ENCODE measurements at regions not wholly inside any gene's neighbourhood (a gene's known extent, or its start where the extent isn't known, plus 50 kb on each side); places are given as distances from the start of the nearest gene placed in this dataset.

GRCh38 chr3:139101396-139101795 lies 56.7 kb upstream of the PRR23C start:
- 73% methylated on average over 2 of the region's 2 CpGs; no CpG with 5 or more reads in 1 of the 2 donors for whole genome bisulfite sequencing, 2 donors
- intact Hi-C loops (cut with DNase I) = no loop called here
- no peak for DNase-seq

GRCh38 chr3:139103484-139103883 lies 58.8 kb upstream of the PRR23C start:
- Histone ChIP-seq H3K9me3 (no peaks in the 10 kb centered on the region), H3K27ac (no peak overlapping the region), H3K27me3 (peaks cover 0 to 4% (median 0%) of the 10 kb centered on the region in 4 donors), H3K36me3 (no peaks in the 10 kb centered on the region), H3K4me1 (no peaks in the 10 kb centered on the region), H3K4me3 (no peak overlapping the region)
- TF ChIP-seq POLR2A (IDR thresholded peaks at IDR 0.05) = no peak
- TF ChIP-seq CTCF (IDR thresholded peaks at IDR 0.05) = no peak
- intact Hi-C loops (cut with DNase I) = no loop called here
- no peak for DNase-seq
- 65 to 81% methylated on average over 4 of the region's 4 CpGs for WGBS, 2 donors

More at GRCh38 chr3:139101396-139101795, 56.7 kb upstream of the PRR23C start:
- Histone ChIP-seq H3K9me3 (no peaks in the 10 kb centered on the region), H3K27me3 (peaks cover 0 to 4% (median 0%) of the 10 kb centered on the region in 4 donors), H3K4me3 (no peak overlapping the region), H3K4me1 (no peaks in the 10 kb centered on the region), H3K36me3 (no peaks in the 10 kb centered on the region), H3K27ac (no peak overlapping the region)
- no peak for TF ChIP-seq CTCF (IDR thresholded peaks at IDR 0.05)
- no peak for TF ChIP-seq POLR2A (IDR thresholded peaks at IDR 0.05)

GRCh38 chr3:139104062-139104461 lies 59.4 kb upstream of the PRR23C start:
- no peaks in the 10 kb centered on the region for H3K4me1 ChIP-seq
- H3K9me3 ChIP-seq = no peaks in the 10 kb centered on the region
- intact Hi-C loops (cut with DNase I) = no loop called here
- WGBS, 2 donors = 69 to 72% methylated on average over 2 to 5 of the region's 5 CpGs
- no peak for DNase-seq
- H3K4me3 ChIP-seq = no peak overlapping the region
- no peaks in the 10 kb centered on the region for H3K36me3 ChIP-seq
- TF ChIP-seq CTCF (IDR thresholded peaks at IDR 0.05) (no peak), POLR2A (IDR thresholded peaks at IDR 0.05) (no peak)
- H3K27me3 ChIP-seq = peaks cover 0 to 4% (median 0%) of the 10 kb centered on the region in 4 donors
- no peak overlapping the region for H3K27ac ChIP-seq

- no peak for TF ChIP-seq POLR2A (IDR thresholded peaks at IDR 0.05)
- no peak for TF ChIP-seq CTCF (IDR thresholded peaks at IDR 0.05)
- Histone ChIP-seq H3K27me3 (peaks cover 0 to 4% (median 0%) of the 10 kb centered on the region in 4 donors), H3K4me3 (no peak overlapping the region), H3K9me3 (no peaks in the 10 kb centered on the region), H3K36me3 (no peaks in the 10 kb centered on the region), H3K4me1 (peaks cover 0 to 2% (median 0%) of the 10 kb centered on the region in 3 donors), H3K27ac (no peak overlapping the region)
- 73 to 84% methylated on average over 3 to 7 of the region's 7 CpGs for WGBS, 2 donors
- DNase-seq = no peak
- intact Hi-C loops (cut with DNase I) = no loop called here
These were observed 60.5 kb upstream of the PRR23C start for GRCh38 chr3:139105154-139105702.

- Histone ChIP-seq H3K9me3 (no peaks in the 10 kb centered on the region), H3K4me1 (peaks cover 0 to 6% (median 0%) of the 10 kb centered on the region in 3 donors), H3K27ac (no peak overlapping the region), H3K36me3 (no peaks in the 10 kb centered on the region), H3K4me3 (no peak overlapping the region), H3K27me3 (peaks cover 0 to 4% (median 0%) of the 10 kb centered on the region in 4 donors)
- intact Hi-C loops (cut with DNase I) = no loop called here
- 62 to 71% methylated on average over 4 to 7 of the region's 7 CpGs for WGBS, 2 donors
- DNase-seq = no peak
- no peak for TF ChIP-seq CTCF (IDR thresholded peaks at IDR 0.05)
- no peak for TF ChIP-seq POLR2A (IDR thresholded peaks at IDR 0.05)
These were observed 61.6 kb upstream of the PRR23C start for GRCh38 chr3:139106013-139106932.

Data from esophagus squamous epithelium (tissue), 5 donors.